ENCODE measurements at regions not wholly inside any gene's neighbourhood (a gene's known extent, or its start where the extent isn't known, plus 50 kb on each side); places are given as distances from the start of the nearest gene placed in this dataset.
"Not testable (repeated sequence)": the region's sequence is repeated elsewhere in the genome, so short reads cannot be mapped to it uniquely, and the experiment has no call there.

DNA sequence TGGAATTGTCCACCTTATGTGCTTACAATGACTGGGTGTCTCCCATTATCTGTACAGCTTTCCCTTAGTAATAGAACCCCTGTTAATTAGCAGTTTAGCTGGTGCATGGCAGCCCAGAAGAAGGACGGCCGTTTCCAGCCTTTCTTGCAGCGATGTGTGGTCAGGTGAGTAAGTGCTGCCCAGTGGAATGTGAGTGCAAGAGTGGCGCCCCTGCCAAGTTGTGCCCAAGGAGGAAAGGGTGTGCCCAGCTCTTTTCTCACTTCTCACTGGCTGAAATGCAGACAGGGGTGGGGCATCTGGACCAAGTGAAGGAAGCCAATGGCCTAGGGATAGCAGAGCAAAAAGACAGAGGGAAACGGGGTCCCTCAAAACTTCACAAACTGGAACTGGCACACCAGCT is 296.8 kb downstream of the PREX1 start:
- no peak for DNase-seq (ENCODE audit: low read depth)

DNA sequence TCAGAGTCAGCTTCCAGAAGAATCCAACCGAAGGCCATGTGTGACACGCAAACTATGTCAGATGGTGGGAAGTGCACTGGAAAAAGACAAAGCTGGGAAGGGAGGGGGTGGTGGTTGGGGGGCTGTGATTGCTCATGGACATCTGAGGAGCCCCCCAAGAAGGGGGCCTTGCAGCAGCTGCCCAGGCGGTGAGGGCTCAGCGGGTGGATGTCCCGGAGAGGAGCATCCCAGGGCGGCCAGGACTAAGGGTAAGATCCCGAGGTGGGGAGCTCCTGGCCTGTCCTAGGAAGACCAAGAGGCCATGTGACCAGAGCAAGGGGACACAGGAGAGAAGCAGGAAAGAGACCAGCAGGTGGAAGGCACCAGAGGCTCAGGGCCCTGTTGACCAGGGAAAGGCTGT is 299.5 kb downstream of the PREX1 start:
- DNase-seq (ENCODE audit: low read depth), result no peak

DNA sequence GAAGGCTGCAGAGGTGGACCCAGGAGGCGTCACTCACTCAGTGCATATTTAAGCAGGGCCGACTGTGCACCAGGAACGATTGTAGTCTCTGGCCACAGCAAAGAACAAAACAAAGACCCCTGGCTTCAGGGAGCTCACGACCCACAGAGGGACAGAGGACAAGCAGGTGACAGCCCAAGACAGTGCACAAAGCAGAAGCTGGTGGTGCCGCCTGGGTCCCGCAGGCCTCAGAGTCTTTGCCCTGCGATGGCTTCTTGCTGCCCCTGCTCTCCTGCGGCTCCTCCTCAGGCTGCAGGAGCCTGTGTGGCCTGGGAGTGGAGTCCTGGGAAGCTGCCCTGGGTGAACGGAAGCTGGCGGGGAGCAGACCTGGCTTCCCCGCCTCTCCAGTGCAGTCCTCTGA is 300.0 kb downstream of the PREX1 start:
- no peak for DNase-seq (ENCODE audit: low read depth)

GRCh38 chr20:48526936-48527335 is 300.9 kb downstream of the PREX1 start:
- no peak for DNase-seq (ENCODE audit: low read depth)

DNA sequence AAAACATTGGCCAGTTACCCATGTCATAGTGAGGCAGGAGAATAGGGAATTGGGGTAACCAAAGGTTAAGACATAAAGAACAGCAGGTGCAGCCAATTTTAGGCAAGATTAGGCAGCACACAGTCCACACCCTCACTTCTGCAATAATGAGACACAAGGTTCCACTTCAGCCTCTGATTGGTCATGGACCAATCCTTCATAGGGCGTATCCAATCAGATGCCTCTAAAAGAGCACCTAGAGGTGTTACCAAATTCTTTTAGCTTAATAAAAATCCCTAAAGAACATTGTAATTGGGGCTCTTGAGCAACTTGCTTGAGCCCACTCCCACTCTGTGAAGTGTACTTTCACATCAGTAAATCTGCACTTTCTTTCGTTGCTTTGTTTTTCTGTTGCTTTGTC is 302.4 kb downstream of the PREX1 start:
- DNase-seq (ENCODE audit: low read depth), result no peak

GRCh38 chr20:48524582-48524981 is 303.2 kb downstream of the PREX1 start:
- DNase-seq (ENCODE audit: low read depth), result no peak

DNA sequence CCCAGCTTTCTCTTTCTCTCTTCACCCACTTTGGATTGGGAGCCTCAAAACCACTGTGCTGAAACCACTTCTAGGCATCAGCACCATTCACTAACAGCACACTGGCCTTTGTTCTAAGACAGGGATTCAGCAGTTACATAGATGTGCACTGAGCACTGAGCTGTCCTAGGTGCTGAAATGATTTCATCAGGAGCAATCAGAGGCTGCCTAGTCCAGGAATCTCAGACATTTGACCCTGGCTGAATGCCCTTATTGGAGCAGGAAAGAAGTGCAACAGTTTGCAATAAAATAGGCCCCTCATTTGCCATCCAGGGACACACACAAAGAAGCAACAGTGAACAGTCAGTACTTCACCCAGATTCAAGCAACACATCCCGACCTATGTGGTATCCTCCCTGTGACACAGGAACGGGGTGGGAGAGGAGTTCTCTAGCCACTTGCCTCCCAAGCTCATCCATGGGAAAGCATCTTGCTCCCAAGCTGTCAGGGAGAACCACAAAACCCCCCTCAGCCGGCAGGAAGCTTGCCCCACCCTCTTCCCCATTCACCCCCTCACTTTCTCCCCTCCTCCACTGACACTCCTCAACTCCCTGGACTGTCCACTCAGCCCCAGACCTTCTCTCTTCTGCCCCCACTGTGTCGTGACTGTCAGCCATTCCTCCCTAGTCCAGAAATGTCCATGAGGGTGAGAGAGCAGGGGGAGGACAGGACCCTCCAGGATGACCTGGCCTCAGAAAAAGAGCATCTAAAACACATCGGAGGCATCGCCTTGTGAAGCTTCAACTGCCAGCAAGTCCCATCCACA is 304.4 kb downstream of the PREX1 start:
- no peak for DNase-seq (ENCODE audit: low read depth)

- no peak for DNase-seq (ENCODE audit: low read depth)
These were observed 306.7 kb downstream of the PREX1 start for GRCh38 chr20:48521121-48521520.

- DNase-seq (ENCODE audit: low read depth), result not testable (repeated sequence)
These were observed 311.6 kb downstream of the PREX1 start for GRCh38 chr20:48516196-48516595.

GRCh38 chr20:48514577-48514976 is 313.2 kb downstream of the PREX1 start:
- not testable (repeated sequence) for DNase-seq (ENCODE audit: low read depth)

DNA sequence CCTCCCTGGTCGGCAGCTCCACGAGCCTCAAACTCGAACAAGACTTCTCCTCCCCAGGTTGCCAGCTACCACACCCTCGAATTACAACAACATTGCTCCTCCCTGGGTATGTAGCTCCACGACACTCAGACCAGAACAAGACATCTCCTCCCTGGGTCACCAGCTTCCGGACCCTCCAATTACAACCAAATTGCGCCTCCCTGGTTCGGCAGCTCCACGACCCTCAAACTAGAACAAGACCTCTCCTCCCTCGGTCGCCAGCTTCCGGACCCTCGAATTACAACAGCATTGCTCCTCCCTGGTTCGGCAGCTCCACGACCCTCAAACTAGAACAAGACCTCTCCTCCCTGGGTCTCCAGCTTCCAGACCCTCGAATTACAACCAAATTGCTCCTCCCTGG is 315.3 kb downstream of the PREX1 start:
- DNase-seq (ENCODE audit: low read depth), result not testable (repeated sequence)

DNA sequence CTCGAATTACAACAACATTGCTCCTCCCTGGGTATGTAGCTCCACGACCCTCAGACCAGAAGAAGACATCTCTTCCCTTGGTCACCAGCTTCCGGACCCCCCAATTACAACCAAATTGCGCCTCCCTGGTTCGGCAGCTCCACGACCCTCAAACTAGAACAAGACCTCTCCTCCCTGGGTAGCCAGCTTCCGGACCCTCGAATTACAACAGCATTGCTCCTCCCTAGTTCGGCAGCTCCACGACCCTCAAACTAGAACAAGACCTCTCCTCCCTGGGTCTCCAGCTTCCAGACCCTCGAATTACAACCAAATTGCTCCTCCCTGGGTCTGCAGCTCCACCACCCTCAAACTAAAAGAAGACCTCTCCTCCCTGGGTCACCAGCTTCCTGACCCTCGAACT is 322.7 kb downstream of the PREX1 start:
- DNase-seq (ENCODE audit: low read depth), result not testable (repeated sequence)

- DNase-seq (ENCODE audit: low read depth), result no peak
These were observed 324.5 kb downstream of the PREX1 start for GRCh38 chr20:48503166-48503815.

- DNase-seq (ENCODE audit: low read depth), result no peak
These were observed 325.0 kb downstream of the PREX1 start for GRCh38 chr20:48502758-48503157.

DNA sequence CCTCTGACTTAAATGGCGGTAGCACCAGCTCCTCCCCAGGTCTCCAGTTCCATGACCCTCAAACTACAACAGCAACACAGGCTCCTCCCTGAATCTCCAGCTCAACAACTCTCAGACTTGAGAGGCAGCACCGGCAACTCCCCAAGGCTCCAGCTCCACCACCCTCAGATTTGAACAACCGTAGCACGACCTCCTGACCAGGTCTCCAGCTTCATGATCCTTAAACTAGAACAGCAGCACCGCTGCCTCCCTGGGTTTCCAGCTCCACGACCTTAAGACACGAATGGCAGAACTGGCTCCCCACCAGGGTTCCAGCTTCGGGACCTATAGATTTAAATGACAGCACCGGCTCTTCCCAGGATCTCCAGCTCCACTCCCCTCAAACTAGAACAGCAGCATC is 325.8 kb downstream of the PREX1 start:
- DNase-seq (ENCODE audit: low read depth), result no peak

DNA sequence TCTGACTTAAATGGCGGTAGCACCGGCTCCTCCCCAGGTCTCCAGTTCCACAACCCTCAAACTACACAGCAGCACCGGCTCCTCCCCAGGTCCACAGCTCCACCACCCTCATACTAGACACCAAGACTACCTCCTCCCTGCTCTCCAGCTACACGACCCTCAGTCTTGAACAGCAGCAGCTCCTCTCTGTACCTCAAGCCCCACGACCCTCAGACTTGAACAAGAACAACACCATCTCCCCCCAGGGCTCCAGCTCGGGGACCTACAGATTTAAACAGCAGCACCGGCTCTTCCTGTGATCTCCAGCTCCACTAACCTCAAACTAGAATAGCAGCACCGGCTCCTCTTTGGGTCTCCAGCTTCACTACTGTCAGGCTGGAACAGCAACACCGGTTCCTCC is 326.9 kb downstream of the PREX1 start:
- not testable (repeated sequence) for DNase-seq (ENCODE audit: low read depth)

GRCh38 chr20:48498939-48499338 is 328.9 kb downstream of the PREX1 start:
- not testable (repeated sequence) for DNase-seq (ENCODE audit: low read depth)

DNA sequence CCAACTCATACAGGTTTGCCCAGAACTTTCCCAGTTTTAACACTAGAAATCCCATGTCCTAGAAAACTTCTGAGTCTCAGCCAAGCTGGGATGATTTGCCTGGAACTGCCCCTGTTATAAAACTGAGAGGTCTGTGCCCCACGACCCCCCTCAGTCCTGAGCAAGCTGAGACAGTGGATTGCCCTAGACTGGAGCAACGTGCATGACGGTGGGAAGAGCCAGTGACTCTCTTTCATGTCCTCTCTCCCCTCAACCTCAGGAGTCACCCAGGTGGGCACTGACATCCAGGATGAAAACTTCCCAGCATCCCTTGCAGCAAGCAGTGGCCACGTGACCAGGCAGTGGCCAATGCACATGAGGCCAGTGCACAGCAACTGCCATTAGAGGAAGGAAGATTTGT is 329.7 kb downstream of the PREX1 start:
- DNase-seq (ENCODE audit: low read depth), result not testable (repeated sequence)

DNA sequence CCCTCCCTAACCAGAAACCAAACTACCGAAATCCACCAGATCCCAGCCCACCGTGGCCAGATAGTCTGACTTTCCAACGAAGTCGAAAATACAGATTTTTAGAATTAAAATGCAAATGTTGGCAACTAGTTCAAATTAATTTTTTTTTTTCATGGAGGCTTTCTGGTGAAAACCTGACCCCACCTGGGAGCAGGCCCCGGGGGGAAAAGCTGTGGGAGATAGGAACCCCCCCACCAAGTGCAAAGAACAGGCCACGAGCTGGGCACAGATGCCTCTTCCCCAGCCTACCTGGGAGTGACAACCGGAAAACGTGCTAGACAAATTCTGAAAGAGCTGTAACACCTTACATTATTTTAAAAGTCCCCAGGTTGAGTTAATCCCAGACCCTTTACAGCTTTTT is 333.8 kb downstream of the PREX1 start:
- DNase-seq (ENCODE audit: low read depth), result no peak

DNA sequence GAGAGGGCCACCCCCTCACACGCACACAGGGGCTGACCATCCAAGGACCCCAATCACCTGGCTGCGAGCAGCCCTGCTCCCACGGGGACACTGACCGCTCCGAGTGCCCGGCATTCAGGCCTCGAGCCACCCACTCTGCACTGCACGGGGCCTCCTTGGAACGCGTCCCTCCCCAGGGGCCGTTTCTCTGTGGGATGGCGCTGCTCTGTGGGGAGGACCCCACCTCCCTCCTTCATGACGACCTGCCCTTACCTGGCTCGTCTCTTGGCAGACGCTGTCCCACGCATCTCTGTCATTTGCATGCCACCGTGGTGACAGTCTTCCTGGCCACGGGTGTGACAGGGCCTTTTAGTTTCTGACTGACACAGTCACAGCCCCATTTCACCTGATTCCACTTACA is 334.5 kb downstream of the PREX1 start:
- not testable (repeated sequence) for DNase-seq (ENCODE audit: low read depth)

GRCh38 chr20:48492715-48493070 is 335.1 kb downstream of the PREX1 start:
- DNase-seq (ENCODE audit: low read depth), result no peak

DNA sequence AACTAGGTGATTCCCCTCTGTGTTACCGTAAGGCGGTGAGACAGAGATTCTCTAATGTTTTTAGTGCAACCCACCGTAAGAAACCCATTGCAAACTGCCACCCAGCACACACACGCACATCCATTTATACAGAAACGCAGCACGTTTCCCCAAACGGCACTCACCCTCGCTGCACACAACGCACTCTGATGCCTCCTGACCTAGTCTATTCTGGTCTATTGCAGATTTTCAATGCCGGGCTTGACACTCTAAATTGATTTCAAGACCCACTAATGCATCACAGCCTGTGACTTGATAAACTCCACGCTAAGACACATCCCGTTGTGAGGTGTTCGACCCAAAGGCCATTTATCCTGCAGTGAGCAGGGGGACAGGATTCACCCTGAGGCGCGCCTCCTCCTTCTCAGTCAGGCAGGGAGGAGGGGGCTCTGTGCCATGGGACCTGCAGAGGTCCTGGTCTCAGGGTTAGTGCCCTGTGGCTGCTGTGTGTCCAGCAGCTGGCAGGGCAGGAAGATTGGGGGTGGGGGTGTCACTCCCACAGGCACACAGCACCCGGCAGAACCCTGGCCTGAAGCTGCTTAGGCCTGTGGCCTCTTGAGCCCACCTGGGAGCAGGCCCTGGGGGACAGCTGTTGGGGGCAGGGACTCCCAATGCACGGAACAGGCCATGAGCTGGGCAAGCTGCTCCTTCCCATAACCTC is 335.6 kb downstream of the PREX1 start:
- DNase-seq (ENCODE audit: low read depth), result no peak

Measured in stimulated activated CD8-positive, alpha-beta memory T cell treated with anti-CD3 and anti-CD28 coated beads, Interleukin-4, amount 100 ng/mL, for 24 hours (primary cell).